Mesothelial cell of epicardium (in vitro differentiated cells): ENCODE measurements at regions not wholly inside any gene's neighbourhood (a gene's known extent, or its start where the extent isn't known, plus 50 kb on each side); places are given as distances from the start of the nearest gene placed in this dataset.

Experiments
- DNase-seq, 2 experiments: peaks; one replicate each; pipeline ENCODE4 v3.0.0; 2021; ENCODE audit warnings: low spot score in 2 of 2; ENCODE audit not compliant: unreplicated experiment in 2 of 2
- H3K27ac Mint-ChIP-seq: 2 replicates; pipeline ENCODE4 v1.8.0; 2021; ENCODE audit warnings: mixed read lengths
- H3K27me3 Mint-ChIP-seq: 2 replicates; pipeline ENCODE4 v1.8.0; 2021; ENCODE audit warnings: low read depth, mixed read lengths
- H3K36me3 Mint-ChIP-seq: 2 replicates; pipeline ENCODE4 v1.8.0; 2021; ENCODE audit warnings: mixed read lengths
- H3K4me1 Mint-ChIP-seq: 2 replicates; pipeline ENCODE4 v1.8.0; 2021; ENCODE audit warnings: mixed read lengths
- H3K4me3 Mint-ChIP-seq: 2 replicates; pipeline ENCODE4 v1.8.0; 2021; ENCODE audit warnings: mild to moderate bottlenecking, moderate library complexity, mixed read lengths
- H3K9me3 Mint-ChIP-seq: 2 replicates; pipeline ENCODE4 v1.8.0; 2021; ENCODE audit warnings: mixed read lengths
- TF ChIP-seq, protein P1 (sequence below): fragments of 200-600 bp; sonication (generic); IDR thresholded peaks from one replicate; pipeline ENCODE4 v1.5.0; 2021; ENCODE audit warnings: antibody characterized with exemption; ENCODE audit not compliant: unreplicated experiment

DNA sequence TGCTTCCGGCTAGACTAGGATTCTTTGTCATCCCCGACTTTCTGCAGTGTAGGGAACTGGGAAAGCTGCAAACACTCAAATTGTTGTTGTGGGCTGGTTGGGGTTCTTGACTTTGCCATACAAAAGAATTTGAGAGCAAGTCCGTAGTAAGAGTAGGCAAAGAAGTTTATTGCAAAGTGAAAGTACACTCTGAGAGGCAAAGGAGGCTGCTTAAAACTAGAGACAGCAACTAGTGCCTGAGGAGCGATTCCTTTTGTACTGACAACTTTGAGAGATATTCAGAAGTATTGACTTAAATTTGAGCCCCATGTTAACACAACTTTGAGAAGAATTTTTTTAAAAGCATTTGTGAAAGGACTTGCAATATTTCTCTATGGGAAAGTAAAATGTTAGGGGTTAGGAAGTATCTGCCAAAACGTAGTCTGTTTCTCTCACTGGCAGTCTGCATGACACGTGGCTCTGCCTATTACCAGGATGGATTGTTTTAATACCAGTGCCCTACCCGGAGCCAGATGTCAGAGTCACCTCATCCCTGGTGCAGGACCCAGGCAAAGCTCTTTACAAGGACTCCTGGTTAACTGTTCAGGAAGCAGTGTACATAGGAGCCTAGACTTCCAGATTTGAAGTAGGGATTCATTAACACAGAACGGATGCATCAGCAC lies 85.0 kb upstream of the CLPB start:
- TF ChIP-seq, protein P1, sequence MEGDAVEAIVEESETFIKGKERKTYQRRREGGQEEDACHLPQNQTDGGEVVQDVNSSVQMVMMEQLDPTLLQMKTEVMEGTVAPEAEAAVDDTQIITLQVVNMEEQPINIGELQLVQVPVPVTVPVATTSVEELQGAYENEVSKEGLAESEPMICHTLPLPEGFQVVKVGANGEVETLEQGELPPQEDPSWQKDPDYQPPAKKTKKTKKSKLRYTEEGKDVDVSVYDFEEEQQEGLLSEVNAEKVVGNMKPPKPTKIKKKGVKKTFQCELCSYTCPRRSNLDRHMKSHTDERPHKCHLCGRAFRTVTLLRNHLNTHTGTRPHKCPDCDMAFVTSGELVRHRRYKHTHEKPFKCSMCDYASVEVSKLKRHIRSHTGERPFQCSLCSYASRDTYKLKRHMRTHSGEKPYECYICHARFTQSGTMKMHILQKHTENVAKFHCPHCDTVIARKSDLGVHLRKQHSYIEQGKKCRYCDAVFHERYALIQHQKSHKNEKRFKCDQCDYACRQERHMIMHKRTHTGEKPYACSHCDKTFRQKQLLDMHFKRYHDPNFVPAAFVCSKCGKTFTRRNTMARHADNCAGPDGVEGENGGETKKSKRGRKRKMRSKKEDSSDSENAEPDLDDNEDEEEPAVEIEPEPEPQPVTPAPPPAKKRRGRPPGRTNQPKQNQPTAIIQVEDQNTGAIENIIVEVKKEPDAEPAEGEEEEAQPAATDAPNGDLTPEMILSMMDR = no peak
- H3K4me1 Mint-ChIP-seq = peaks cover 5% of the 10 kb centered on the region
- DNase-seq = no peak
- peaks cover 8% of the 10 kb centered on the region for H3K9me3 Mint-ChIP-seq
- H3K27ac Mint-ChIP-seq = no peak overlapping the region
- H3K4me3 Mint-ChIP-seq = no peak overlapping the region
- H3K27me3 Mint-ChIP-seq = no peaks in the 10 kb centered on the region
- H3K36me3 Mint-ChIP-seq = no peaks in the 10 kb centered on the region

DNA sequence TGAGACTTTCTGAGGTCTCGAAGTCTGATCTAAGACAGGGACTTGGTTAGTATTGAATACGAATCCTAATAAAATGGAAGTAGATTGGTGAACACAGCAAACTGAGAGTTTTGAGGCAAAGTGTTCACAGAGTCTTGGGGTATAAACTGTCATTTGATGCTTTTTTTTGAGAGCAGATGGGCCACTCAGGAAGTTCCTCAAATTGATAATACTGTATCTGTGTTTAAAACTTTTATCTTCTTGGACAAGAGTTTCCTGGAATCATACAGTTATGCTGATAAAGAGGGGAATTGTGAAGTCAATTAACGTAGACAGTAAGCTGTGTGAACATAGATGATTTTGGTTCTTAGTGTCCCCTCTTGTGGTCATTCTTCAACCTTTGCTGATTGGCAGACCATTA lies 80.0 kb upstream of the CLPB start:
- H3K36me3 Mint-ChIP-seq = peaks cover 6% of the 10 kb centered on the region
- no peak for DNase-seq
- H3K4me1 Mint-ChIP-seq = peaks cover 2% of the 10 kb centered on the region
- H3K27ac Mint-ChIP-seq = no peak overlapping the region
- H3K4me3 Mint-ChIP-seq = no peak overlapping the region
- no peaks in the 10 kb centered on the region for H3K27me3 Mint-ChIP-seq
- TF ChIP-seq, protein P1 = no peak
- peaks cover 31% of the 10 kb centered on the region for H3K9me3 Mint-ChIP-seq

DNA sequence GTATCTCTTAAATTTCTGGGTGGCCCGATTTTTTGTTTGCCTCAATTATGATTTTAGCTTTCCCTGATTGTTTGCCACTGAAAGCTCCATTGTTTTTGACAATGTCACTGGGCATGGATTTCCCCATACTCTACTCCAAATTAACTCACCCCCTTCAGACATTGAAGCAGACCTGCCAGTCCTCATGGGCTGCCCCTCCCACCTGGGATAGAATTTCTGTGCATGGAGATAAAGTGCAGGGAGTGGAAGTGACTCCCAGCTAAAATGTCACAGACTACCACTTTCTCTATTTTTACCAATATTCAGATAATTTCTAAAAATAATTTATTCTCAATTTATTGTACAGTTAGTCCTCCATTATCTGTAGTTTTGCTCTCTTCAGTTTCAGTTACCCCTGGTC lies 79.1 kb upstream of the CLPB start:
- peaks cover 35% of the 10 kb centered on the region for H3K9me3 Mint-ChIP-seq
- H3K27ac Mint-ChIP-seq = no peak overlapping the region
- no peaks in the 10 kb centered on the region for H3K4me1 Mint-ChIP-seq
- H3K27me3 Mint-ChIP-seq = no peaks in the 10 kb centered on the region
- no peak overlapping the region for H3K4me3 Mint-ChIP-seq
- TF ChIP-seq, protein P1 = no peak
- no peak for DNase-seq
- peaks cover 6% of the 10 kb centered on the region for H3K36me3 Mint-ChIP-seq

DNA sequence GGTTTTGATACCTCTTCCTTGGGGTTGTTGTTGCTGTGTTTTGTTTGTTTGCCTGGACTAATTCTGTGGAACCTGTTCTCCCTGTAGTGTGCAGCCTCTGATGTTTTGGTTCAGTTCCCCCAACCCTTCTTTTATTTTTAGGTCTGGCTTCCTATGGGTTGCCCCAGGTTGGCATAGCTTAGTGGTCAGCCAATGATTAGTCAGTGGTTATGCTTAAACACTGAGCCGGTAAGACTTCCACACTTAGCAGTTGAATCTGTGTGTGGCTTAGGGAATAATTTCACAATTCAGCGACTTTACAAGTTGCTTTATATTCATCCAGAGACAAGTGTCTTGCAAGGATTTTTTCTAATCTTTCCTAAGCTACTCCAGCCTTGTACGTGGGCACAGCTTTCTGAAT lies 78.6 kb upstream of the CLPB start:
- H3K36me3 Mint-ChIP-seq = peaks cover 6% of the 10 kb centered on the region
- no peaks in the 10 kb centered on the region for H3K4me1 Mint-ChIP-seq
- H3K27ac Mint-ChIP-seq = no peak overlapping the region
- no peaks in the 10 kb centered on the region for H3K27me3 Mint-ChIP-seq
- DNase-seq = no peak
- no peak overlapping the region for H3K4me3 Mint-ChIP-seq
- TF ChIP-seq, protein P1 = no peak
- peaks cover 39% of the 10 kb centered on the region for H3K9me3 Mint-ChIP-seq

DNA sequence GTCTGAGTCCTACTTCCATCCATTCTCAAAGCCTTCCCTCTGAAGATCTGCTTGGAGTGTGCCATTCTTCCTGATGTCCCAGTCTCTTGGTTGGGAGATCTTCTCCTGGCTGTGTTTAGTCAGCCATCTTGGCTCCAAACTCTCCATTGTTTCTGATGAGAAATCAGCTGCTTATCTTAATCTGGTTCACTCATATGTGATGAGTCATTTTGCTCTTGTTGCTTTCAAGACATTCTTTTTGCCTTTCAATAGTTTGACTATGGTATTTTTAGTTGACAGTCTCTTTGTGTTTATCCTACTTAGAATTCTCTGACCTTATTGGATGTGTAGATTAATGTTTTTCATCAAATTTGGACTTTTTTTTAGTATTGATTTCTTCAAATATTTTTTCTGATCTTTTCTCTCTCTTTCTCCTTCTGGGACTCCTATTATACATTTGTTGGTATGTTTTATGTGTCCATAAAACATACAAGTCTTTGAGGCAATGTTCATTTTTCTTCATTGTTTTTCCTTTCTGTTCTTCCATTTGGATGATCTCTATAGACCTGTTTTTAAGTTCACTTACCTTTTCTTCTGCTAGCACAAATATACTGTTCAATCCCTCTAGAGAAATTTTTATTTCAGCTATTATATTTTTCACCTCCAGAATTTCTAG lies 77.2 kb upstream of the CLPB start:
- no peak overlapping the region for H3K27ac Mint-ChIP-seq
- peaks cover 47% of the 10 kb centered on the region for H3K9me3 Mint-ChIP-seq
- no peak for DNase-seq
- peaks cover 6% of the 10 kb centered on the region for H3K36me3 Mint-ChIP-seq
- no peaks in the 10 kb centered on the region for H3K4me1 Mint-ChIP-seq
- TF ChIP-seq, protein P1 = no peak
- no peak overlapping the region for H3K4me3 Mint-ChIP-seq
- H3K27me3 Mint-ChIP-seq = no peaks in the 10 kb centered on the region
